ENCODE measurements at regions not wholly inside any gene's neighbourhood (a gene's known extent, or its start where the extent isn't known, plus 50 kb on each side); places are given as distances from the start of the nearest gene placed in this dataset.
"Not testable (repeated sequence)": the region's sequence is repeated elsewhere in the genome, so short reads cannot be mapped to it uniquely, and the experiment has no call there.

DNA sequence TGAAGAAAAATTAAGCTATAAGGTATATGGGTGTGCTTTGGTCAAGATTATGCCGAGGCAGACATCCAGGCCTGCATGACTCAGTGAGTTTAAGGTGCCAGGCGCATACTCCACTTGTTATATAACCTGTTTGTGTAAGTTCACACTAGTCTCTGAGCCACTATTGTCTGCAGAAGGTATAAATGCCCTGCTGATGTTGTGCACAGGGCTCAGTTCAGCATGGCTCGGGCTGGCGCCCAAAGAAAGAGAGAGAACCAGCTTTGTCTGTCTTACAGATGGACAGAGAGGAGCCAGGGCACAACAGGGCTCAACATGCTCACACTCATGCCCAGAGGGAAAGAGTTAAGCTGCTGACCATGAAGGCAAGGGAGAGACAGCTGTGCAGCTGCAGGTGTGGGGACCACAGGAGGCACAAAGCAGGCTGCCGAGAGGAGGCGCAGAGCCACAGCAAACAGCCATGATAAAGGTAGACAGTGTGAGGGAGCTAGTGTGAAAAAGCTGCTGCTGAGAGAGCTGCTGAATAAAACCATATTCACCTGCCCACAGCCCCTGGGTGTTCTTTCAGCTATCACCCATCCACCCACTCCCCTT is 1587.6 kb upstream of the C9orf72 start:
- no peaks in the 10 kb centered on the region for H3K27me3 Mint-ChIP-seq
- ATAC-seq = peak in 1 of 2 donors; percentile 13
- H3K36me3 Mint-ChIP-seq = no peaks in the 10 kb centered on the region
- DNase-seq (ENCODE audit: low spot score) = no peak
- no peak overlapping the region for H3K27ac Mint-ChIP-seq
- peaks cover 5% of the 10 kb centered on the region for H3K9me3 Mint-ChIP-seq
- peaks cover 4 to 9% of the 10 kb centered on the region in 2 donors for H3K4me1 Mint-ChIP-seq (ENCODE audit: low read depth in 2 of 2)
- no peak overlapping the region for H3K4me3 Mint-ChIP-seq

DNA sequence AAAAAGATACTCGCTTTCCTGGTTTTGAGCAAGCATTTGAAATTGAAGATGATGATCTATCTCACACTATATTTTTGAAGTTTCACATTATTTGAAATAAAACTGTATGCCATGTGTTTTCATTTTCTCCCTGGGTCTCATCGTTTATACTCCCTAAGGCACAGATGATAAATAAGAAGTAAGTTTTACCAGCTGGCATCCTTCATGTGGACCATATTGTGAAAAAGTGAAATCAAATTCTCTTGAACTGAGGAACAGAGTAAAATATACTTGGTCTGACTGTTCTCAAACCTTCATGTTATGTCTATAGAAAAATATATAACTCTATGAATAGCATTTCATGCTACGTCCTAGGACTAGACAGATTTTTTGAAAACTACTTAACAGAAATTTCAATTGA is 1600.9 kb upstream of the C9orf72 start:
- H3K4me1 Mint-ChIP-seq (ENCODE audit: low read depth in 2 of 2) = peaks cover 0 to 7% of the 10 kb centered on the region in 2 donors
- H3K36me3 Mint-ChIP-seq = no peaks in the 10 kb centered on the region
- H3K27ac Mint-ChIP-seq = no peak overlapping the region
- H3K4me3 Mint-ChIP-seq = no peak overlapping the region
- H3K9me3 Mint-ChIP-seq = peaks cover 8% of the 10 kb centered on the region
- no peaks in the 10 kb centered on the region for H3K27me3 Mint-ChIP-seq
- ATAC-seq = no peak
- no peak for DNase-seq (ENCODE audit: low spot score)

DNA sequence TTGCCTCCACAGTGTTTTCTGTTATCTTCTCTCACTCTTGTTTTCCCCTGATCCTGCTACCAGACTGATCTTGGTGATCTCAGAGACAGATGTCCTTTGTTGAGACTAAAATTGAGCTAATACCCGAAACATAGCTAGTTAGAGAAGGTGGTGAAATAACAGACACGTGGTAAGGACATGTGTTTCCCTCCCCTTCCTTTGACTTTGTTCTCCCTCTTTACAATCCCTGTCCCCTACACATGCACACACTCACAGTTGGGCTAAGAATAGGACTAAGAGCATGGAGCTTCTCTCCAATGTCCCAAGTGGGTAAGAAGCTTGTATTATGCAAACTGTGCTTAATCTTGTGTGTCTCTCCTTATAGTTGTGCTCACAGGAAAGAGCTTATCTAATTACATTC is 1603.0 kb upstream of the C9orf72 start:
- no peak for ATAC-seq
- H3K36me3 Mint-ChIP-seq = no peaks in the 10 kb centered on the region
- no peaks in the 10 kb centered on the region for H3K27me3 Mint-ChIP-seq
- no peak for DNase-seq (ENCODE audit: low spot score)
- peaks cover 0 to 7% of the 10 kb centered on the region in 2 donors for H3K4me1 Mint-ChIP-seq (ENCODE audit: low read depth in 2 of 2)
- no peak overlapping the region for H3K27ac Mint-ChIP-seq
- no peak overlapping the region for H3K4me3 Mint-ChIP-seq
- peaks cover 4% of the 10 kb centered on the region for H3K9me3 Mint-ChIP-seq

DNA sequence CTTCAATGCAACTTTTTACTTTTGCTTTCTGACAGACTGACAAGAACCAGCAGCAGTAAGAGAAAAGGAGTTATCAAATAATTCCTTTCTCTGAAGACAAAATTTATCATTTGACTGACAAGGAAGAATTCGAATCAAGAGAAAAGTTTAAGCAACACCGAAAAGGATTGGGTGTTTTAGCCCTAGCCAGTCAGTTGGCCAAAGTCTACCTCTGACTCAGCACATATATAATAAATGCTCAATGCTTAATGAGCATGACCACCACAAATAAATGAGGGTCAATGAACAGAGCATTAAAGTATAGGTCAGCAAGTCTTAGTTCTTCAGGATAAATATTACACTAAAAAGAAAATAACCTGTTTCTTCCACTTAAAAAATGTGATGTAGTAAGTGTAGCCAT is 1603.5 kb upstream of the C9orf72 start:
- Mint-ChIP-seq H3K9me3 (peaks cover 4% of the 10 kb centered on the region), H3K4me3 (no peak overlapping the region), H3K36me3 (no peaks in the 10 kb centered on the region), H3K27me3 (no peaks in the 10 kb centered on the region), H3K27ac (no peak overlapping the region), H3K4me1 (ENCODE audit: low read depth in 2 of 2) (peaks cover 0 to 7% of the 10 kb centered on the region in 2 donors)
- no peak for ATAC-seq
- DNase-seq (ENCODE audit: low spot score) = no peak

DNA sequence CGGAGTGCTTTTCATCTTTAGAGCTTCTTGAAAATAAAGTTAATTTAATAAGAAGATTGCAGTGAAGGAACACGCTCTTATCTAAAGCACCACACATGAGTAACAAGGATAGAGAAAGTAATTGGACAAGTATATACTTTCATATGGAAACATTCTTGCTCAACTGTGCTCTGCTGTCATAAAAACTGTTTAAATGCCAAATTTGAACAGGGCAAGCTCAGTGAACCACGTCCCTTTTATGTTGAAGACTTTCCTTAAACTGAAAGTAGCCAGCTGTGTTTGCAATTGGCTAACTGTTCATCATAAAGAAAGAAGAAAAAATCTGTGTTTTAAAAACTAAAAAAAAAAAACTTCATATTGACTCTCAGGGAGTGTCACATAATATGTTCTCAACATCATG is 1610.7 kb upstream of the C9orf72 start:
- peaks cover 4% of the 10 kb centered on the region for H3K9me3 Mint-ChIP-seq
- H3K27ac Mint-ChIP-seq = no peak overlapping the region
- peaks cover 0 to 6% of the 10 kb centered on the region in 2 donors for H3K4me1 Mint-ChIP-seq (ENCODE audit: low read depth in 2 of 2)
- ATAC-seq = no peak
- H3K27me3 Mint-ChIP-seq = no peaks in the 10 kb centered on the region
- no peak for DNase-seq (ENCODE audit: low spot score)
- H3K36me3 Mint-ChIP-seq = no peaks in the 10 kb centered on the region
- no peak overlapping the region for H3K4me3 Mint-ChIP-seq

DNA sequence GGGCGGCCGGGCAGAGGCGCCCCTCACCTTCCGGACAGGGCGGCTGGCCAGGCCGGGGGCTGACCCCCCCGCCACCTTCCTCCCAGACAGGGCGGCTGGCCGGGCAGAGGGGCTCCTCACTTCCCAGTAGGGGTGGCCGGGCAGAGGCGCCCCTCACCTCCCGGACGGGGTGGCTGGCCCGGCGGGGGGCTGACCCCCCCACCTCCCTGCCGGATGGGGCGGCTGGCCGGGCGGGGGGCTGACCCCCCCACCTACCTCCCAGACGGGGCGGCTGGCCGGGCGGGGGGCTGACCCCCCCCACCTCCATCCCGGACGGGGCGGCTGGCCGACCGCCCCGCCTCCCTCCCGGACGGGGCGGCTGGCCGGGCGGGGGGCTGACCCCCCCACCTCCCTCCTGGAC is 1615.5 kb upstream of the C9orf72 start:
- not testable (repeated sequence) for H3K36me3 Mint-ChIP-seq; ATAC-seq; H3K9me3 Mint-ChIP-seq; DNase-seq (ENCODE audit: low spot score); H3K4me3 Mint-ChIP-seq; H3K27ac Mint-ChIP-seq; H3K27me3 Mint-ChIP-seq
- peaks cover 0 to 10% of the 10 kb centered on the region in 2 donors for H3K4me1 Mint-ChIP-seq (ENCODE audit: low read depth in 2 of 2)

DNA sequence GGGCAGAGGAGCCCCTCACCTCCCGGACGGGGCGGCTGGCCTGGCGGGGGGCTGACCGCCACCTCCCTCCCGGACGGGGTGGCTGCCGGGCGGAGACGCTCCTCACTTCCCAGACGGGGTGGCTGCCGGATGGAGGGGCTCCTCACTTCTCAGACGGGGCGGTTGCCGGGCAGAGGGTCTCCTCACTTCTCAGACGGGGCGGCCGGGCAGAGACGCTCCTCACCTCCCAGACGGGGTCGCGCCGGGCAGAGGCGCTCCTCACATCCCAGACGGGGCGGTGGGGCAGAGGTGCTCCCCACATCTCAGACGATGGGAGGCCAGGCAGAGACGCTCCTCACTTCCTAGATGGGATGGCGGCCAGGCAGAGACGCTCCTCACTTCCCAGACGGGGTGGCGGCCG is 1615.9 kb upstream of the C9orf72 start:
- H3K4me3 Mint-ChIP-seq; ATAC-seq; H3K27me3 Mint-ChIP-seq; DNase-seq (ENCODE audit: low spot score); H3K9me3 Mint-ChIP-seq; H3K36me3 Mint-ChIP-seq; H3K27ac Mint-ChIP-seq: not testable (repeated sequence)
- peaks cover 0 to 10% of the 10 kb centered on the region in 2 donors for H3K4me1 Mint-ChIP-seq (ENCODE audit: low read depth in 2 of 2)

DNA sequence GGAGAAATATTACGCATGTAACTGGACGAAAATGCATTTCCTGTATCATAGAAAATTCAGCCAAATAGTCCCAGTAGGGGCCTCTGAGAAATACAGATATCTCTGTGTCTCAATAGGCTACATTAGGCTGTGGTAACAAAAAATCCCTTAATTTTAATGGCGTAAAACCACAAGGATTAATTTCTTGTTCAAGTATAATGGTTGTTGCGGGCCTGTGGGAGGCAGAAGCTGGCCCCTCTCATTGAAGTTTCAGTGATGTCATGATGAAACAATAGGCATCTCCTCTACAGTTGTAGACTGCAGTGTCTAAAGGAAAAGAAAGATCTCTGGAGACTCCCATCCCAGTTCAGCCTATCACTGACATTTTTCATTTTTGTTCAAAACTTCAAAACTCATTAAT is 1625.6 kb upstream of the C9orf72 start:
- Mint-ChIP-seq H3K9me3 (peaks cover 10% of the 10 kb centered on the region), H3K27me3 (no peaks in the 10 kb centered on the region), H3K4me1 (ENCODE audit: low read depth in 2 of 2) (peaks cover 0 to 12% of the 10 kb centered on the region in 2 donors), H3K27ac (no peak overlapping the region), H3K36me3 (no peaks in the 10 kb centered on the region), H3K4me3 (no peak overlapping the region)
- no peak for DNase-seq (ENCODE audit: low spot score)
- ATAC-seq = no peak

DNA sequence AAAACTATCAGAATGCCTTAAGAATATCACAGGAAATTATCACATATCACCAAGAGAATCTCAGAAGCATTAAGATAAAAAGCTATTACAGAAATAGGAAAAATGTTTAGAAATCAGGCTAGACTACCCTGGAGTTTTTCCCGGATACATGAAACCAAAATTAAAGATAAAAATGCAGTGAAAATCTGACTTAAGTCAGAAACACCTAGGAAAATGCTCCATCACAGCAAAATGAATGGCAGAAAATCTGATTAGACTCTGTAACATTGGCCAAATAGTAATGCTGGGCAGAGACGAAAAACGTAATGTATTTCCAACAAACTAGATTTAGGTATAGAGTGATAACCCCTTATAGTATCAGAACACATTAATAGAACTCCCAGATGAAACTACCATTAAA is 1626.7 kb upstream of the C9orf72 start:
- peaks cover 6% of the 10 kb centered on the region for H3K9me3 Mint-ChIP-seq
- H3K36me3 Mint-ChIP-seq = no peaks in the 10 kb centered on the region
- H3K27me3 Mint-ChIP-seq = no peaks in the 10 kb centered on the region
- no peak overlapping the region for H3K27ac Mint-ChIP-seq
- H3K4me3 Mint-ChIP-seq = no peak overlapping the region
- H3K4me1 Mint-ChIP-seq (ENCODE audit: low read depth in 2 of 2) = peaks cover 0 to 12% of the 10 kb centered on the region in 2 donors
- ATAC-seq (no peak), DNase-seq (ENCODE audit: low spot score) (no peak)

DNA sequence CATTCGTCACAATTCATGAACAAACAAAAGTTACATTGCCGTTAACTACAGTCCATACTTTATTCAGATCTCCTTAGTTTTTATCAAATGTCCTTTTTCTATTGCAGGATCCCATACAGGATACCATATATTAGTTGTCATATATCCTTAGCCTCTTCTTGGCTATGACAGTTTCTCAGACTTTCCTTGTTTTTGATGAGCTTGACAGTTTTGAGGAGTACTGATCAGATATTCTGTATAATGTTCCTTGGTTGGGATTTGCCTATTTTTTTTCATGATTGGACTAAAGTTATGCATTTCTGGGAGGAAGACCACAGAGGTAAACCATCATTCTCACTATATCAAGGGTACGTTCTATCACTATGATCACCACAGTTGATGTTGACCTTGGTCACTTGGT is 1627.4 kb upstream of the C9orf72 start:
- H3K36me3 Mint-ChIP-seq = no peaks in the 10 kb centered on the region
- peaks cover 0 to 12% of the 10 kb centered on the region in 2 donors for H3K4me1 Mint-ChIP-seq (ENCODE audit: low read depth in 2 of 2)
- ATAC-seq (no peak), DNase-seq (ENCODE audit: low spot score) (no peak)
- H3K27ac Mint-ChIP-seq = no peak overlapping the region
- no peak overlapping the region for H3K4me3 Mint-ChIP-seq
- peaks cover 6% of the 10 kb centered on the region for H3K9me3 Mint-ChIP-seq
- no peaks in the 10 kb centered on the region for H3K27me3 Mint-ChIP-seq

DNA sequence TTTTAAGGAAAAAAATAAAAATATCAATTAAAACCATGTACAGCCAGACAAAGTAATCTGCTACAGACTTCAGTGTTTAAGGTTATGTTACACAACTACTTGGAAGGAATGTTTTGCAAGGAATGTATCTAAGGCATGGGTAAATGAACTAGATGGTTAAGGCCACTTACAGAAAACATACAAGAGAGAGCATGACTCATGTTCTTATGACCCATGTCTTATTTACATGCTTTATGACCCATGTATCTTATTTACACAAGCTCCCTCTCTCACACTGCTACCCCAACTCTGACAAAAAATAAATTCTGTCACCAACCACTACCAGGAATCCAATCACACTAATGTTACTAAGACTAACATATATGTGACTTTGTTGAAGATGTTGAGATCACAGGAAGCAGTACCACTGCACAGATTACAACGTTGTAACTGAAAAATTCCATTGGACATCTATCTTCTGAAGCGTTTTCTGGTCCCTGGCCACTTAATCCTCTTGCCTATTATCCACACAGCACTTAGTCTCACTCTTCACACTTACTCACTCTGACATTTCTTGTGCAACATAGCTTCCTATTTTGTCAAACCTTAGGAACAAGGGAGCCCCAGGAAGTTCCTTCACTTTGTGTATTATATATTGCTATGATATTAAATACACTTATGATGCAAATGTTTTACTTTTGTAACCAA is 1630.1 kb upstream of the C9orf72 start:
- ATAC-seq (no peak), DNase-seq (ENCODE audit: low spot score) (no peak)
- Mint-ChIP-seq H3K4me3 (no peak overlapping the region), H3K9me3 (peaks cover 6% of the 10 kb centered on the region), H3K36me3 (no peaks in the 10 kb centered on the region), H3K27me3 (no peaks in the 10 kb centered on the region), H3K4me1 (ENCODE audit: low read depth in 2 of 2) (peaks cover 0 to 11% of the 10 kb centered on the region in 2 donors), H3K27ac (no peak overlapping the region)

DNA sequence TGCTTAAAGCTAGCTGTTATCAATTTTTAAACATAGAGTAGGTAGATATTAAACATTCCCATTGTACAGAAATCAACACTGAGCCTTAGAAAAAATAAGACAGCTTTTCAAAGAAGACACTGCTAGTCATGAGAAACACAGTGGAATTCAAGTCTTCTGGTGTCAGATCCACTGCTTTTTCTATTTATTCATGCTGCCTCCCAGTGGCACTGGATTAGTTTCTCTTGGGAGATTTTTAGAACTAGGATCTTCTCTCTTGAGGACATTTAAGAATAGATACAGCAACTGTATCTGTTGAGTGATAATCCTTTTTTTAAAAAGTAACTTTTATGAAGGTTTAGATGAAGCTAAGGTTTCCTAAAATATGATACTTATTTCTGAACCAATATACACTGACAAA is 1635.4 kb upstream of the C9orf72 start:
- no peak overlapping the region for H3K27ac Mint-ChIP-seq
- ATAC-seq (no peak), DNase-seq (ENCODE audit: low spot score) (no peak)
- H3K4me1 Mint-ChIP-seq (ENCODE audit: low read depth in 2 of 2) = peaks cover 5 to 10% of the 10 kb centered on the region in 2 donors
- H3K36me3 Mint-ChIP-seq = peaks cover 10% of the 10 kb centered on the region
- H3K27me3 Mint-ChIP-seq = peaks cover 9 to 10% of the 10 kb centered on the region in 2 donors
- H3K9me3 Mint-ChIP-seq = no peaks in the 10 kb centered on the region
- H3K4me3 Mint-ChIP-seq = no peak overlapping the region

DNA sequence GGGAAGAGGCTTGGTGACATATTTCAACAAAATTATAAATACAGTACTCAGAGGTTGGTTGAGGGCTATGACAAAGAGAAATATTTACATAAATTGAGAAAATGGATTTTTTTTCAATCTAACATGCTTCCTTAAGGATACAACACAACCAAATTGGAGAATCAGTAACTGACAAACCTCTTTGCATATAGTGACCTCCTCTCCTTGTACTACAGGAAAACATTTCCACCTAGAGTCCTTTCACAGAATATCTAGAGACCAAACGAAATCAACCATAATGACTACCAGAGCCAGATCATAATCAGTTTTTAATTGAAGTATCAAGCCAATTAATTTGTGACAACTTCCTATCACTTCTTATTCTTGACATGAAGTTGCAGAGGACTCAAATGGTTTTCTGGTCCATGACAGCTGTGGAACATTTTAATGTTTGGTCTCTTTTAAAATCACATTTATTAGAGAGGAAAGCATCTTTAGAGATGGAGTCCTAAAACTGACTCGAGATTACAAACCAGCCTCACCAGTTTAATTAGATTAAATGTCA is 1636.5 kb upstream of the C9orf72 start:
- Mint-ChIP-seq H3K27me3 (peaks cover 9 to 12% of the 10 kb centered on the region in 2 donors), H3K9me3 (no peaks in the 10 kb centered on the region), H3K4me3 (peak overlapping the region; percentile 49), H3K27ac (no peak overlapping the region), H3K4me1 (ENCODE audit: low read depth in 2 of 2) (peaks cover 5 to 12% of the 10 kb centered on the region in 2 donors), H3K36me3 (peaks cover 10% of the 10 kb centered on the region)
- DNase-seq (ENCODE audit: low spot score) = no peak
- ATAC-seq = no peak

DNA sequence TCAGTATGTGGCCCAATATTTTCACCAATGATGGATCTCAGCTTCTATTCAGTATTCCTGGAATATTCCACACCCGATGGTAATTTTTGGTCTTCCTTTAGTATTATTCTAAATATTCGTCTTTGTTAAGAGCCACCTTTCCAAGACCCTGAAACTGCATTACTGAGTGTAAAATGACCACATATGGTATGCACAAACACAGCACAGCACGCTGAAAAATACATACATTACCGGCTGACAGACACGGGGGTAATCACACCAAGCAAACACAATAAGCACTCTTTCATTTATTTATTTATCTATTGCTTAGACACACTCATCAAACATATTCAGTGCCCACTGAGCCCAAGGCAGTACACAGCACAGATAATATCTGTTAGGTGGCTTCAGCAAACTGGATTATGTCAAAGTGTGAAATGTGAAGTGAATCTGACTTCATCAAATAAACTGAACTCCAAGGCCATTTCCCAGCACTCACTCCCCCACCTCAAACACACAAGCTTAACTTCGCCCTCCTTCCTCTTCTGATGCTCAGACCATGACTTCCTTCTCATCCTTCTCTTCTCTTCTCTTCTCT is 1637.8 kb upstream of the C9orf72 start:
- H3K9me3 Mint-ChIP-seq = no peaks in the 10 kb centered on the region
- peaks cover 10% of the 10 kb centered on the region for H3K36me3 Mint-ChIP-seq
- DNase-seq (ENCODE audit: low spot score) (no peak), ATAC-seq (no peak)
- peak overlapping the region; percentile 70 for H3K4me3 Mint-ChIP-seq
- peaks cover 9 to 15% of the 10 kb centered on the region in 2 donors for H3K27me3 Mint-ChIP-seq
- peaks cover 5 to 12% of the 10 kb centered on the region in 2 donors for H3K4me1 Mint-ChIP-seq (ENCODE audit: low read depth in 2 of 2)
- H3K27ac Mint-ChIP-seq = peak overlapping the region; percentile 38 to 86

Data from natural killer cell treated with Interleukin-12 subunit alpha and Interleukin-12 subunit beta and Interleukin-15 and Interleukin-18, amount 100 ng/mL, for 72 hours (primary cell).